ENCODE measurements at regions not wholly inside any gene's neighbourhood (a gene's known extent, or its start where the extent isn't known, plus 50 kb on each side); places are given as distances from the start of the nearest gene placed in this dataset.
"Not testable (repeated sequence)": the region's sequence is repeated elsewhere in the genome, so short reads cannot be mapped to it uniquely, and the experiment has no call there.

DNA sequence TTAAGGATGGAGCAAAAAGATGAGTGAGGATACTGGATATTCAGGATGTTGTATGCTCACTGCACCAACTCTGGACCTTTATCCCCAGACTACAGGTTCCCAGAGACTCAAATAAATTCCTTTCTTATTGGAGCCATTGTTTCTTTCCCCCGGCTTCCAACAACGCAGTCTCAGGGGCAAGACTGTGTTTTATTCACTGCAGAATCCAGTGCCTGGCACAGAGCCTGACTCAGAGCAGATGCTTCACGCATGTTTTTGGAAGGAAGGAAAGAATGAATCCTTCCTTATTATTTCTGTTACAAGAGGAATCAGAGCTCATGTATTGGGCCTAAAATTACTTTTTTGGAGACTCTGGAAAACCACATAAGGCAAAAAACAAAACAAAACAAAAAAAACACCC lies 96.0 kb upstream of the VGLL4 start:
- DNase-seq = no peak

DNA sequence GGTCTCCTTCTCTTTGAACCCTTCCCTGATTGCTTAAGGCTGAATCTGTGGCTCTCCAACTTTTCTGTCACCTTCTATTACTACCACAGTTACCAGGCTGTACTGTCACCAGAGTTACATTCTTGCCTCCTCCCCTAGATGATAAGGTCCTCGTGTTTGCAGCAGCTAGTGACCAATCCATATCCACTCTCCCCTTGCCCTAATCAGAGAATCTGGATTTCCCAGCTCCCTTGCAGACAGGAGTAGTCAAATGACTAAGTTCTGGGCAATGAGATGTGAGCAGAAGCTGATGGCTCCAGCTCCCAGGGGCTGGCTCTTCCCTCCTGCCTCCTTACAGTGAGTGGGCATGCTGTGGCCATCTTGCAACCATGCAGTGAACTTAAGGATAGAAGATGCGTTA lies 95.4 kb upstream of the VGLL4 start:
- DNase-seq = no peak

DNA sequence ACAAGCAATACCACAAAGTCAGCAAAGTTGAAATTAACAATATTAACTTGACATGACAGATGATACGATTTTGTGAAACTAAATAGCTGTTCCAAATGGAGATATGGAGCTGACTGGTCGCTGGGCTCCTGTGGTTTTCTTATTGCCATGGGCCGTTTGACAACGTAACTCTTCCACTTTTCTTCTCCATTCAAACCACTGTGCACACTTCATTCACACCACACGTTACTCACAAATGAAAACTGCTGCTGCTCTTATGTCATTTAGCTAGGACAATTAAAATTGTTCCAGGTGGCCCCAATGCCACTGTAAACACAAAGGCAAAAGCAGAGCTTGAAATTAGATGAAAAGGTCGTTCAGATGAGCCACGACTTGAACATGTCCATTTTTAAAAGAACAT lies 94.0 kb upstream of the VGLL4 start:
- DNase-seq = no peak

DNA sequence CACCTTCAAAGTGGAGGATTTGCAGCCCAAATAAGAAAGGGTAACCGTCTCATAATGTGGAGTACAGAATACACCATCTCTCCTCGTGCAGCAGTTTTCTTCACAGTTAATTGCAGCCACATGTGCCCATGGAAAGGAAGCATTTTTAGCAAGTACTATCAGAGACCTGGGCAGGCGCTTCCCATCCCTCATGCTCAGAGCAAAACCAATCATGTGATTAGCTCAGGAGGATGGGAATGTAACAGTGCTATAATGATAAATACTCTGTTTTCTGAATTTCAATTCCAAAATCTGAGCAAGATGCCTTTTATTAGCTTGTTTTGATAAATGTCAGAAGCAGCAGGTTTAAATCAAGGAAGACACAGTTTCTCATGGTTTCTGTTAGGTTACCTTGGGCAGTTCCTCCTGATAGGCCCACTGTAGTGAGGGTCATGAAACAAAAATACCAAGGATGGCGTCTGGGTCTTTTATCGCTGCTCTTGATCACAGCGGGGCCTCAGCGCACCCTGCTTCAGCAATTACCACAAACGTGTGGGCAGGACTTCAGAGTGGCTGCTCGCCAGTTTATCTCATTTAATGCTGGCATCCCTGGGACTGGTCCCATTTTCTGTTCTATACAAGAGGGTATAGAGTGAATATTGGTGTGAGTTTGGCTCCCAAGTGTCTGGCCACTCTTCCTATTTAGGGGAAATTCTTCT lies 92.6 kb upstream of the VGLL4 start:
- no peak for DNase-seq

DNA sequence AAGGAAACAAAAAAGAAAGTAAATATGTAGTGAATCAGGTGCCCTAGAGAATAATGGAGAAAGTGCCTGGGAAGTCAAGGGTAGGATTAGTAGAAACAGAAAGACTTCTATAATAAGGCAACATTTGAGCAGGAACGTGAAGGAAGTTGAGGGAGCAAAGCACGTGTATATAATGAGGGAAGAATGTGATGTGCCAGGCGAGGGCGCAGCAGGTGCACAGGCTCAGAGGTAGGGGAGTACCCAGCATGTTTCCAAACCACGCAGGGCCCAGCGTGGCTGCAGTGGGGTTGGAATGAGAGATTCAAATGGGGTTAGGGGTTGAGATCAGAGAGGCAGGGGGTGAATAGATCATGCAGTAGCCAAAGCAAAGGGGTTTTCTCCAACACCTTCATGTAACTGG lies 91.9 kb upstream of the VGLL4 start:
- no peak for DNase-seq

DNA sequence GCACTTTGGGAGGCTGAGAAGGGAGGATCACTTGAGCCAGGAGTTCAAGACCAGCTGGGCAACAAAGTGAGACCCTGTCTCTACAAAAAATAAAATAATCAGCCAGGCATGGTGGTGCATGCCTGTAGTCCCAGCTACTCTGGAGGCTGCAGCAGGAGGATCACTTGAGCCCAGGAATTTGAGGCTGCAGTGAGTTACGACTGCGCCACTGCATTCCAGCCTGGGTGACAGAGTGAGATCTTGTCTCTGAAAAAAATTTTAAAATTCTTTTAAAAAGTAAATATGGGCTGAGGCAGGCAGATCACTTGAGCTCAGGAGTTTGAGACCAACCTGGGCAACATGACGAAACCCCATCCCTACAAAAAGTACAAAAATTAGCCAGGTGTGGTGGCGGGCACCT lies 91.4 kb upstream of the VGLL4 start:
- not testable (repeated sequence) for DNase-seq

DNA sequence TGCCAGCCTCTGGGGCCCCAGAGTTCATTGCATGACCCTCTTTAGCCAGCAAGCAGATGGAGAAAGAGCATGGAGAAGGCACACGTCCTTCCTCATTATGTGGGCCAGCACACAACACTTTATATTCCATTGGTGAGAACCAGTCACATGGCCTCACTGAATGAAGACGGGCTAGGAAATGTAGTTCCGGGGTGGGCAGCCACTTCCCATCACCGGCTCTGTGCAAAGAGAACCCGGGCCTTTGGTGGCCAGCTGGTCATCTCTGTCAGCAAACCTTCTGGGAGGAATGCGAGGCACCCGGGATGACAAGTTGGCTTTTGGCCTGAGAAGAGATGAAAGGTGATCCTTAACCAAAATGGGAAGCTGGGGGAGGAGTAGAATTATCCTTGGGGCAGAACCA lies 90.2 kb upstream of the VGLL4 start:
- DNase-seq = no peak

DNA sequence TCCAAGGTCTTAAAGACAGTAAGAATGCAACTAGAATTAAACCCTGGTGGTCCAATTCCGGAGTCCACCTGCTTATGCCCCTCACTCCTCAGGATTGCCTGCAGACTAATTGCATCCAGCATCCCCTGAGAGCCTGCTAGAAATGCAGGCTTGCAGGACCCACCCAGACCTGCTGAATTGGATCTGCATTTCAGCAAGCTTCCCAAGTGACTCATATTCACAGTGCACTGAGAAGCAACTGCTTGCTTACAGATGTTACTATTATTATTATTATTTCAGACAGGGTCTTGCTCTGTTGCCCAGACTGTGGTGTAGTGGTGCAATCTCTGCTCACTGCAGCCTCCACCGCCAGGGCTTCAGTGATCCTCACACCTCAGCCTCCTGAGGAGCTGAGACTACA lies 83.5 kb upstream of the VGLL4 start:
- DNase-seq = no peak

DNA sequence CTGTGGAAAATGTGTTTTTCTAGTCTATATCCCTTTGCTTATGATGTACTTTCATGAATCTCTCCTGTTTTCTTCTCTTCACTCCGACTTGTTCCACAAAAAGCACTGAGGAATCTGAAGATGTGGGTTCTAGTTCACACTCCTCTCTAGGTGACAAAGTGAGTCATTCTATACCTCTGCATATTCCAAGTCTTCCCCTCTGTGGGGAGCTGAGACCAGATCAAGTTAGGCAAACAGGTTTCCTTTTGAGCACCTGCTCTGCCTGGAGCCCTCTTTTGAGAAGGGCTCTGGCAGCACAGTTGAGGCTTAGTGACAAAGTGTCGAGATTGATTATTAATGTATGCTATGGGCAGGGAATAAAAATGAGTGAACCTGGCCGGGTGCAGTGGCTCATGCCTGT lies 82.4 kb upstream of the VGLL4 start:
- DNase-seq = no peak

DNA sequence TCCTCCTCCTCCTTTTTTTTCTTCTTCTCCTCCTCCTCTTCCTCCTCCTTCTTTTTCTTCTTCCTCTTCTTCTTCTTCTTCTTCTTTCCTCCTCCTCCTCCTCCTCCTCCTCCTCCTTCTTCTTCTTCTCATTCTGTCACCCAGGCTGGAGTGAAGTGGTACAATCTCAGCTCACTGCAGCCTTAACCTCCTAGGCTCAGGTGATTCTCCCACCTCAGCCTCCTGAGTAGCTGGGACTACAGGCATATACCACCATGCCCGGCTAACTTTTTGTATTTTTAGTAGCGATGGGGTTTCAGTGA lies 81.6 kb upstream of the VGLL4 start:
- DNase-seq = not testable (repeated sequence)

DNA sequence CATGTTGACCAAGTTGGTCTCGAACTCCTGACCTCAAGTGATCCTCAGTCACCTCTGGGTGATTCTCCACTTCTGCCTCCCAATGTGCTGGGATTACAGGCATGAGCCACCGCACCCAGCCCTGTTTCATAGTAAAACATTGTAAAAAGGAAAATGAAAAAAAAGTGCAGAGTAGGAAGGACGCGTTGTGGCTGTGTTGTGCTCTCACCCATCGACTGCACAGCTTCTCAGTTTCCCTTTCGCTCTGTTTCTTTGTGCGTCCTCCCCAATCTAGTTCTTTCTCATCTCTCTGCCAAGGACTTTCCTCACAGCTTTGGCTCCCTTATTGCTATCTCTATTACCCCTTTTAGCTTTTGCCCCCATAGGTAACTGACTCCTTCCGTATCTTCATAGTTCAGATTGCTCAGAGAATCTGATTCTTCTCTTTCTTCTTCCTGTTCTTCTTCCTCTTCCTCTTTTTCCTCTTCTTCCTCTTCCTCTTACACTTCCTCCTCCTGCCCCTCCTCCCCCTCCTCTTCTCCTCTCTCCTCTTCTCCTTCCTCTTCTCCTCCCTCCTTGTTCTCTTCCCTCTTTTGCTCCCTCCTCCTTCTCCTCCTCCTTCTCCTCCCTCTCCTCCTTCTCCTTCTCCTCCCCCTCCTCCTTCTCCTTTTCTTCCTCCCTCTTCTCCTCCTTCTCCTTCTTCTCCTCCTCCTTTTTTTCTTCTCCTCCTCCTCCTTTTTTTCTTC lies 81.1 kb upstream of the VGLL4 start:
- DNase-seq = peak; percentile 11

DNA sequence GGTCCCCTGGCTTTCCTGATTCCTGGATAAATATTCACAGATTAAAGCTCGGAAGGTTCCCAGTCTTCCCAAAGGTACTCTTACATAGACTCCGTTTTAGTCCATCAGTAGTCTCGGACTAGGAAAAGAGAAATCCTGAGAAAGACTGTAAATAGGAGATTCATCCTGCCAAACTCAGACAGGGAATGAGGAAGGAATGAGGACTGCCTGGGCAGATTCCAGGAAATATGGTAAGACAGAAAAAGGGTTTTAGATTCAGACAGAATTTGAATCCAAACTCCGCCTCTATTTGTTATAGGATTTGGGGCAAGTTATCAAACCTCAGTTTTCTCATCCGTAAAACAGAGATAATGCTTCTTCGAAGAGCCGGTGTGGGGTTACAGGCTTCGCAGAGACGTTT lies 77.8 kb upstream of the VGLL4 start:
- DNase-seq = no peak

DNA sequence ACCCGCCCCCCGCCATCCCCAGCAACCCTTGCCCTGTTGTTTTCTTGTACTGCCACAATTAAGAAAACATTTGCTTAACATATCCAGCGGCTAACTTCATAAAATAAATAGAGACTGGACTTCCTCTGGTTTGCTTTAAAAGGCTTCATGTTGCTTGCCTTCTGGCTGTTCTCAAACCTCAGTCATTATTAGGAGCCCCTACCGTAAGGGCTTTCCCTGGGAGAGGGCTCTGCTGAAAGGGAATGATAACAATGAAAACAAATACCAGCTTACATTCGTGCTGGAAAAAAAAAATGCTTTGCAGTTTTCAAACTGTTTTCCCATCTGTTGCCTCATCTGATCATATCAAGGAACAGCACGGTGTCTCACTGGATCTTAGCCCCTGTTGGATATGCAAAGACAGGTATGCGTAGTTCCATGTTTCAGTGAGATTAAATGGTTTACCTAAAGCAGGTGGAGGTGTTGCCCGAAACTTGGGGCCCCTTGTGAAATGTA lies 77.2 kb upstream of the VGLL4 start:
- DNase-seq = no peak

DNA sequence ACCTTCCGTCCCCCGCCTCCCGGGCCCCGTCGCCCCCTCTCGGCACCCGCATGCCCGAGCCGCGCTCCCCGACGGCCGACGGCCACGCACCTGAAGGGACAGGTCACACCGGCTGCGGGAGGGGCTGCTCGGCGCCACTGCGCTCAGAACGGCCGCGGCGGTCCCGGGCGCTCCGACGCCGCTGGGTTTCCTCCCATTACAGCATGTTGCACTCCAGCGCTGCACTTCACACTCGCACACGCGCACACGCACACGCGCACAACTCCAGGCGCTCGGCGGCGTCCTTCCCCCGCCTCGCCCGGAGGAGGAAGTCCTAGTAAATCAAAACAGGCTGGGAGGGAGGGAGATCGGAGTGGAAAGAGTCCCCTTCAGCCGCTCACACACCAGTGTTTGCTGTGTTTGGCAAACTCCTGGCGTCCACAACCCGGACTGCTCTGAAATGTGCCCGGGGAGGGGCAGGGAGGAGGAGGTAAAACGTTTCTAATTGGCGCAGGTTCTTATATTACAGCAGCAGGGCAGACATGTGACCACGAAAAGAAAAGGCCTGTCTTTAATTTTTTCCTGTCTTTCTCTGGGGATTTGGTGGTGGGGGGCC lies 76.7 kb upstream of the VGLL4 start:
- DNase-seq = peak; percentile 57

DNA sequence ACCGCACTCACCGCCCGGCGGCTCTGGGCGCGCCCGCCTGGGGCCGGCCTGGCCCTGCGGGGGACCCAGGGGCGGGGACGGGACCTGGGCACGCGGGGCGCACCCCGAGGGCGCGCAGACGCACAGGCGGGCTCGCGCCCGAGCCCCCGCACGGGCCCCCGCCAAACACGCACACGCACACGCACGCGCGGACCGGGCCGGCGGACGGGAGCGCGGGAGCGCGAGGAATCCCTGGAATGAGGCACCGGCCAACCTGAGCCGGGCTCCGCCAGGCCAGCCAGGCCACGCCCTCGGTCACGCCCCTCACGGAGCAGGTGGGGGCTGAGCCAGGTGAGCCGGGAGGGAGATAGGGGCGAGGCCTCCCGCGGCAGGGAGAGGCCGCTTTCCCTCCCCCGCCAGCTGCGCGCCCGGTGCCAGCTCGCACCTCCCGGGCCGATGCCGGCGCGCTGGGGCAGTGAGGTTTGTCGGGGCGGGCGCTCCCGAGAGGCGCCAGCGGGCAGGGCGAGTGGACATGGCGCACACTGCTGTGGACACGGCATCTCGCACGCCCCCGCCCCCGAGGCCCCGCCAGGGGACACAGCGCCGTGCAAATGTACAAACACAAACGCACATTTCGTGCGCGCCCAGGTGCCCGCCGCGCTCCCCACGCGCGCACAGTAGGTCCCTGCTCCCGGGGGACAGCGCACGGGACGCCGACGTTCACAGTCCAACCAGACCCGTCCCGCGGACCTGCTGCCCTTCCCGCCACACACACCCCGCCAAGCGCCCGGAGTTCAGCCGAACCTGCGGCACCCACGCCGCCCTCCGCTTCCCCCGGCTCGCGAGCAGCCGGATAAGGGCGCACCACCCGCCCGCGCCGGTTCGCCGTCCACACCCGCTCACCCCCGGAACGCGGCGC lies 75.9 kb upstream of the VGLL4 start:
- peak; percentile 86 for DNase-seq

DNA sequence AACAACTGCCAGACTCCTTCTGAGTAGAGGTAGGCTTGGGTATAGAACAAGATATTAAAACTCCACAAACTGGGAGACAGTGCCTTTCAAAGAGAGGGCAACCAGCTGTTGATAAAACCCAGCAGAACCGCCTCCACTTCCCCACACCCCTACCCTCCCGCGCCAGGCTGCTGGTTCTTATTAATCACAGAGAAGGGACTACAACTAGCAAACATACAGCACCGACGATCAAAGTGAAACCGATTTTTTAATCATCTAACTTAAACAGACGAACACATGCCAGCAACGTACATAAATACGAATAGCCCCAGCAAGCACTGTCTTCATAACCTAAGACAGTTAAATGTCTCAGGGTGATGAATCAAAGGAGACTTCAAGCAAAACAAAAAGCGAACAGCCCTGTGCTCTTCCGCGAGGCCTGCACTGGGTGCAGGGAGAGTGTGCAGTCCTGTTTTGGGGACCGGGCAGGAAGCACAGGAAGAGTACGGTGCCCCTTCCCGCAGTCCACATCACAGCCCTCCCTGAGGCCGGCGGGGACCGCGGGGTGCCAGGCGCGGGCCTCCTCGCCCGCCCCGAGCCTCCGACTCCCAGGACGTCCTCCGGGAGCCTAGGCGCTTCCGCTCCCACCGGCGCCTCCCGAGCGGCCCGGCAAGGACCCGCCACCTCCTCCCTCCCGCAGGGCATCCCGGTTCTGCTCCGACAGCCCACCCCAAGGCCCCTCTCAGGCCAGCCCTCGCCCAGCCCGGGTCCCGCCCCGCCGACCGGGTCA lies 75.1 kb upstream of the VGLL4 start:
- DNase-seq = peak; percentile 43

DNA sequence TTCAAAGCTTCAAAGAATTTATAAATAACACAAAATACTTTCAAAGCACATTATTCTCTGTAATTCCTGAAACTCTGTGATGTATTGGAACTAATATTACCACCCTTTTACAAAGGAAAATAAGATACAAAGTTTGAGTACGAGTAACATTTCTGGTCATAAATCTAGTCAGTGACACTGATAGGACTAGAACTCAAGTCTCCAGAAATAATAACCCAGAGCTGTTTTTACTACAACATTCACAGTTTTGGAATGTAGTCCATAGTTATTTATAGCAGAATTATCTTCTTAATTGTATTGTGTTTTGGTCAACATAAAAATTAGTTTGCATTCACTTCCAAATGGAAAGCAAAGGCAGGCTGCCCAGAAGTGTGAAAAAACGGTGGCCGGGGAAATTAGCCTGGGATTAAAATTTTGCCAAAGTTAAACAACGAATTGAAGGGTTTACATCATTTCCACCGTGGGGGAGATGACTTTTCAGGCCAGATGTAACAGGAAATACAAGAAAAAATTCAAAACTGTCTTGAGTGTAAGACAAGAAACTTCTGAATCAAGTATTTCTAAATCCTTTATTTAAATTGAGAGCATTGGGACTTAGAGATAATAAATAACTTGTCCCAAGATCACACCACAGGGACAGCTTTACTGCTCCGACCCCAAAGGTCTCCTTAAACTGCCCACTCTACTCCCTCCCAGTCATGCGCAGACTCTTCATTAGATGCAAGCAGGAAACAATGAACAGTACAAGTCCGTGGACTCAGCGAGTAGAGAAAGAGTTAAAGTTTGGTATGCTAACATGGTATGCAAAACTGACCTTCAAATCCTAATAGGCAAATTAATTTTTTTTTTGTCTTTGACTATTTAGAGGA lies 74.3 kb upstream of the VGLL4 start:
- DNase-seq = no peak

DNA sequence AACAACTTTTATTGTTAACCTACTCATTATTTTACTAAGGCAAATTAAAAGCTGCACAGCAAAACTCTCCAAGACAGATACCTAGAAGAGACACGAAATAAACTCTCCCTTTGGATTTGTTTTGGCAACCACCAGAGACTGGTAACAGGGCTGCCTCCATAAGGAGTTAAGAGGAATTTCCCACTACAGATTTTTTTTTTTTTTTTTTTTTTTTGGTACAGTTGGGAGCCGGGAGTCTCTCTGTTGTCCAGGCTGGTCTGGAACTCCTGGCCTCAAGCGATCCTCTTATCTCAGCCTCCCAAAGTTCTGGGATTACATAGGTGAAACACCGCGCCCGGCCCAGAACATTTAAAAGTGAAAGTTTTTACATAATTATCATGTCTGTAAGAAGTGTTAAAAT lies 73.6 kb upstream of the VGLL4 start:
- no peak for DNase-seq

DNA sequence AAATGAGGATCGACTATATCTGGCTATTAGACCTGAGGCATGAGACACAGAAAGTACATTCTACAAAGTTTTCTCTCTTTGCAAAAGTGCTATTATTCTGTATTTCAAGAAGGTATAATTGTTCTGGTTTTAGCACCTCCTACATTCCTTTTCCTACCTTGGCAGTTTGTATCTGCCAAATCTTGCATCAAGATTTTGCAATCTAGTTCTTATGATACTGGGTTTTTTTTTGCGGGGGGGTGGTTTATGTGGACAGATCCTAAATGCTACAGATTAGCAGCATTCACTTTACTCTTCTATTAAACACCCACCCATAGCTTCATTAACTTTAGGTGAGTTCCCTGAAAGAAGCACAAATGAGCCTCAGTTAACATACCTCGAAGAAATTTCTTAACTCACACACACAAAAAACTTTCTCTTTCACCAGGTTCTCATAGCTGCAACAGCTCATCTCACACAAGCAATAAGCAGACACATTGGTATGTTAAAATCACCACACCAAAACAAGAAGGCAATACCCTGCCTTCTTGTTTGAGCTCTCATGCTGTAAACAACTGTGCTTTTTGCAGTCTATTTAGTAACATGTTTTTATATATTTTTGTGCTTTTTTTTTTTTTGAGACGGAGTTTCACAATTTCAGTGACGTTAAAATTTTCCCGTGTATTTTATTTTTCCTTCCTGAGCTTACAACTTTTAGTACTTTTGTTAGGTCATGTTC lies 73.0 kb upstream of the VGLL4 start:
- no peak for DNase-seq

DNA sequence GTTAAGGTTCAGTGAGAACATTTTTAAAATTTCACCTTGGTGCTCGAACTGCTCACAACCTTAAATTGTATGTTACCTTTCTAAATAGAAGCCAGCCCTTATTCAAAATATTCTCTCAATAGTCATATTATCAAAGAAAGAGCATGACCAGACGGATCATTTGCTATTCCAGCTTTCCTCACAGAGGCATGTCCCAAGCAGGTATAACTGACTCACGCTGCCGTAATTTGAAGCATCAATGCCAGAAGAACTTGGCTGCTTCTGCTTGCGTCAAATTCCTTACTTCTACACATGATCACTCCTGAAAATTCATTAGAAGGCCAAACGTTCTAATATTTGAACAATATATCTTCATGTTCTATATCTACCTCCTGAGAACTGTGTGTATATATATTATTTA lies 69.5 kb upstream of the VGLL4 start:
- DNase-seq = no peak

DNA sequence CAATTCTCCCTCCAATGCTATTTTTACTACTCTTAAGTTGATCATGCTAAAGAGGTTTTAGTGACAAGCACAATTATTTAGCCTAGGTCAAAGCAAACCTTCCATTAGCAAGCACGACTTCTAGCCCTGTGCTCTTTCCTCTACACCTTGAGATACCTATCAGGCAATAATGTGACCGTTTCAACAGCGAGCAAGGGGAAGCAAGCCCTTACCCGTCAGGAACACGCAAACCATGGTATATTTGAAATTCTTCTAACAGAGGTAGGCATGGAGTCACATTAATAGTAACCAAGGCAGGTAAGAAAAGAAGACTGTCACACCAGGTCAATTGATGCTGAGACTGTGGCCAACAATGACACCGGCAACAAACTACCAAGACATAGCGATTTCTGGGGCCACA lies 68.9 kb upstream of the VGLL4 start:
- no peak for DNase-seq
